ENCODE measurements at regions not wholly inside any gene's neighbourhood (a gene's known extent, or its start where the extent isn't known, plus 50 kb on each side); places are given as distances from the start of the nearest gene placed in this dataset.

DNA sequence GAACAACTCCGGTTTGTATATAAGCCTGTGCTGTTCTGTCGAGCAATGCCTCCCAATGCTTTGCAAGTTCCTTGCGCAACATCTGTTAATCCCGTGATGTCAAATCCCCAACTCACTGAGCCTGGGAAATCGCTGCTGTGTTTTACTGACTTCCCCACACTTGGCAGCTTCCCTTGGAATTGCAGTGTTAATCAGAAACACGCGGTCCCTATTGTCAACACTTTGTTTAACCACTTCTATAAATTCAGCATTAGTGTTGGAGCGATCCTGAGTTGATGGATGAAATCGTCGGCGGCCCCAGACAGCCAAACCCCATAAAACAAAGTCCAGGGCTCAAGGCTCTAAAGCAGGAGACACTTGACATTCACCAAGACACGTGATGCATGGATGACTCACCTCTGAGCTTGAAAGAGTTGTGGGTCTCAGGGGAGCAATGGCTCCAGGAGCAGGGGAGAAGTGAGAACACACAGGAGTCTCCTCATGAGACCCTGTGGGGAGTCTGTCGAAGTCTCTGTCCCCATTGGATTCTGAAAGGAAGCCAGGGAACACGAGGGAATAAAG lies 555.3 kb downstream of the MIAT start:
- DNase-seq: peak; percentile 78

DNA sequence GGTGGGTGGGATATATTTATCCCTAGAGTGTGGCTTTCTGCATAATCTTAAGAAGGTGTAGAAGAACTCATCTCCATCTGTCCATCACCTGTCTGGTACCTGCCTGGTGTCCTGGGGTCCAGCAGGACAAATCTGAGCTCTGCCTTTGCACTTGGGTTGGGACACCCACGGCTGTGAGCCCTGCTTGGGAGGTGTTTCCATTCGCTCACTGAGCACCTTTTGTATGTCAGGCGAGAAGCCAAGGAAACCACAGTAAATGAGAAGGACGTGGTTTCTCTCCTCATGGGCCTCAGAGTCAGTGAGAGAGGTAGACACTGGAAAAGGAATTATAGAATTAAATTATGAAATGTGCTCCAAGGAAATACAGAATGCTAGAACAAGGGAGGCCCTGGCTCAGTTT lies 555.9 kb downstream of the MIAT start:
- DNase-seq: peak; percentile 44

DNA sequence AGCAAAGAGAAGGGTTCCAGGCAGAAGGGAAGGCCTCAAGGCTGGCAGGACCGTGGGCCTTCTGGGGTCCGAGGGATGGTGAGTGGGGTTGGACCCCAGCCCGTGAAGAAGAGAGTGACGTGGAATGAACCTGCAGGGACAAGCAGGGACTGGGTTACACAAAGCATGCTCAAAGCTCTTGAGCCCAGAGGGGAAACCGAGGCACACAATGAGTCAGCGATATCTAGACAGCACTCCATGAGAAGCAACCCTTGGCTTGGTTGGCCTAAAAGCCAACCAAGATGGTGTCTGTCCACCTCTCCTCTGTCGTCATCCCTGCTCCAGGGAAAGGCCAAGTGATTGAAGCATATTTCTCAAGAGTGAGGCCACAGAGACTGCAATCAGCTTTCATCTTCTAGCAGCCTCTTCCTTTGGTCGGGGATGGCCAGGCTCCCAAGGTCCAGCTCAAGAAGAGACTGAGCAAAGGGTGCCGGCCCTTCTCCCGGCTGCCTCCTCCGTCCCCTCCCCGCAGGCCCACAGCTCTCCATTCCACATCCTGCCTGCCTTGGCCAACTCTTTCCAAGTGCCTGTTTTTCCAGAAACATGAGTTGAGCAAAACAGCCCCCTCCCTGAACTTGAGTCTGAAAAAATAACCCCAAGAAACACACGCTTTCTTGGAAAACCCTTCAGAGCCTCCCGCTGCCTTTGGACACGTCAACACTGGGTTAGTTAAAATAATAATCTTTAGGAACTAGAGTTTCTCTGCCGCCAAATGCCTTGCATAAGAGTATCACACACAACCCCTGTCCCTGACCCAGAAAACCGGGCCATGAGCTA lies 556.6 kb downstream of the MIAT start:
- DNase-seq: peak; percentile 77

DNA sequence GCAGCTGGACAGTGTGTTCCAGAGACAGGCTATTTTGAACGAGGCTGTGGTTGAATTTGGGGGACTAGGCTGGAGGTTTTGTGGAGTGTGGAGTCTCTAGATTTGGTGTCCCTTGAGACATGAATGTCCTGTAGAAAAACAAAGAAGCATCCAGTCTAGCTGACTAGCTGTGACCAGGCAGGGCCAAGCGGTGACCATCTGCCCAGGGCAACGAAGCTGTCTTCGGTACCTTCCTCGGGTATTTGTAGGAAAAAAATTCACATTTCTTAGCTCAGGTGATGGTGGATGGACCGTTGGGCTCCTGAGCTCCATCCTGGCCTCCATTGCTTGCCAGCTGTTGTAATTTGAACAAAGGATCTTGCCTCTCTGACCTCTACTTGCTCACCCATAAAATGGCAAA lies 557.3 kb downstream of the MIAT start:
- DNase-seq: peak; percentile 42

DNA sequence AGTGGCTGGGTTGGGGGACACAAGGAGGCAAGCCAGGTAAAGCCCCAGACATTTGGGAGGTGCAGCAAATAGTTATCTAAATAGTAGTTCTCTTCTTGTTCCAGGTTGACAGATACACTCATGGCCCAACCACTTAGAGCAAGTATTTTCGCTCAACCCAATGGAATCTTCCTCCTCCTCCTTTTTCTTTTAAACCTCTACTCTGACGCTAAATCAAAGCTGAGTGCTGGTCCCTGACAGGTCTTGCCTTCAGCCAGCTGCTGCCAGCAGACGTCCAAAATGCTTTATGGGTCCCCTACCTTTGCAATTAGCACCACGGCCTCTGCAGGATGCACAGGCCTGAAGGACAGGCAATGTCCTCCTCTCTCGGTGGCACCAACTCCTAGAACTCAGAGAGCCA lies 558.5 kb downstream of the MIAT start:
- DNase-seq: peak; percentile 9

DNA sequence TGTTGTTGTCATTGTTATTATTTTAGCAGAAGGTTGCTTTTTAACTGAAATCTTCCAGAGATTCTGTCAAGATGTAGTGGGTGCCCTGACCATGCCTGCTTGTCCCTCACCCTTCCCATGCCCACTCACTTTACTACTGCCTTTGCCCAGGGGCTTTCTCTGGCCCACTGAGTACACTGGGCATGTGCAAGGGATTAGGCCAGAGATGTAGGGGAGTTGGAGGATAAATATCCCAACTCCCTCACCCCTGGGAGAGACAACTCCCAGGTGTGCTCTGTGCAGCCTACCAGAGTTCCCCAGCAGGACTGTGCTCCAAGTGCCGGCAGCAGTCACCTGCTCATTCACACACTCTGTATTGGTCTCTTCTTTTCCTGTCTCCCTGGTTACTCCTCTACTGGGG lies 559.1 kb downstream of the MIAT start:
- no peak for DNase-seq

DNA sequence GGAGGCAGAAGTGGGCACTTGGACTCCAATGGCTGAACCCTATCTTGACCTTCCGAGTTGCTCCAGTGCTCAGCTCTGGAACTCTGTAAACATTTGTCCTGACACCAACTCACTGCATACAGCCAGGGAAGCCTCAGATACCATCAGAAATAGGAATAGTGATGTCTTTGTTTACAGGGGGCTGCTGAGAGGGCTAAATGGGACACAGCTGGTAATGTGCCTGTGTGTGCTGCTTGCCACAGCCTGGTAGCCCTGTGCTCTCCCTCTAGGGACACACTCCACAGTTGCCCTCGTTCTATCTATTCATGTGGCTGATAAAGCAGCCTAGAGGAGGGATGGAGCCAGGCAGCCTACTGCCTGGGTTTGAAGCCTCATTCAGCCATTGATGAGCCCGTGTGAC lies 559.8 kb downstream of the MIAT start:
- DNase-seq: no peak

DNA sequence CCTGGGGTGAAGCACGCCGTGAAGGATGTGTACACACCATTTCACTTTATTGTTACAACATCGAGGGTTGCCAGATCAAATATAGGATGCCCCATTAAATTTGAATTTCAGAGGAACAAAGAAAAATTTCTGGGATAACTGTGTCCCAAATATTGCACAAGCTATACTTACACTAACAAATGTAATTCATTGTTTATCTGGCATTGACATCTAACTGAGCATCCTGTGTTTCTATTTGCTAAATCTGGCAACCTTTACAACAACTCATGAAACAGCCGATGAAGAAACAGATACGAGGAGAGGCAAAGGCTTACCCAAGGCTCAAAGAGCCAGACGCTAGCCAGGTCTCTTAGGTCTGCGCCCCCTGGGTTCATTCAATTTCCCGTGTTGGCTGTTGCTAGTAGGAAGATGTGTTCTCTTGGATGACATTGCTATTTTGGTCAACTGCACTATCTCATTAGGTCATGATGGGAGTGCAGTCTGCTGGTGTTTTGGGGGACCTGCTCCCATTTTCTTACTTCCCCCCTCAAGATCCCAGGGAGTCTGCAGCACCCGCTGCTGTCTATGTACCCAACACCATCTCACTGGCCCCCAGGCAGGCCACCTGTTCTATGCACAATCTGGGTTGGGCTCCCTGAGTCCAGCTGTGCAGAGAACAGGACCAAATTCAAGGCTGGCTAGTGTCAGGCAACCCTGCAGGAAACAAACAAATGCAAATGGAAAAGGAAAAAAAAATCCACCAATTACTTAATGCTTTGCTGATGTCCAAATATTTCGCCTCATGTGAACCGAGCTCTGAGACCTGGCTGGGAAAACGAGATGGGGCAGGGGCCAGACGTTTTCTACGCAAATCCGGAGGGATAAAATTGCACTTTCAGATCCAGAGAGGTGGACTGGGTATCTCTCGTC lies 560.9 kb downstream of the MIAT start:
- DNase-seq: peak; percentile 62

DNA sequence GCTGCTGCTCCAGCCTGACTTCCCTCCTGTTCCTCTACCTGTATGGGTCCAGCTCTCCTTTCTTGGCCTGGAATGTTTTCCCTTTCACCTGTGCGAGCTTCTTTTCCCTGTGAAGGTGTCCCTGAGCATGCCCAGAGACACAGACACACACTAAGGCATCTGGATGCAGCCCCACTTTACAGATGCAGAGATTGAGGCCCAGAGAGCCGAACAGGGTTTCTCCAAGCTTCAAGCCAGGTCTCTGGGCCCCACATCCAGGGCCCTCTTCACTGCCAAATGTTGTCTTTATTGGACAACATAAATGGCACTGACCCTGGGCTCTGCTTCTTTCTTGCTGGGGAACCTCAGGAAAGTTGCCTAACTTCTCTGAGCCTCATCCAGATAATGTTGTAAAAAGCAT lies 561.6 kb downstream of the MIAT start:
- no peak for DNase-seq

DNA sequence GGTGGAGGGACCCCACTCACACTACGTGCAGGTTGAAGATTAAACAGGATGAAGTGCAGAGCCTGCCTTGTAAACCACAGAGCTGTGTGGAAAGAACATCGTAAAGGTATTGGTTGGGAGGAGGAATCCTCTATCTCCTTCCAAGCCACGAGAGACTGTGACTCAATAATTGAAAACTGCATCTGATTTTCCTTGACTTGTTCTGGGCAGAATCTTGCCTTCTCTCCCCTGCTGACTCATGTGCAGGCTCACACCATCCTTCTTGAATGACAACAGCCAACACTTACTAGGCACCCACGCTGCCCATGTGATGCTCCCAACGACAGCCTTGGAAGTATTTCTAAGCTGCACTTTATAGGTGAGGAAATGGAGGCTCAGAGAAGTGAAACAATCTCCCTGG lies 563.0 kb downstream of the MIAT start:
- no peak for DNase-seq

DNA sequence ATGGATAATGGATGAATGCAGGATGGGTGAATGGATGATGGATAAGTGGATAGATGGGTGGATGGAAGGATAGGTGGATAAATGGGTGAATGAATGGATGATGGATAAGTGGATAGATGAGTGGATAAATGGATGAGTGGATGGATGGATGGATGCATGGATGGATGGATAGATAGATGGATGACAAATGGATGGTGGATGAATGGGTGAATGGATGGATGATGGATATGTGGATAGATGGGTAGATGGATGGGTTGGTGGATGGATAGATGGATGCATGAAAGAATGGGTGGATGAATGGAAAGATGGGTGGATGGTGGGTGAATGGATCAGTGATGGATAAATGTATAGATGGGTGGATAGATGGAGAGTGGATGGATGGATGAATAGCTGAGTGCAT lies 564.8 kb downstream of the MIAT start:
- no peak for DNase-seq

DNA sequence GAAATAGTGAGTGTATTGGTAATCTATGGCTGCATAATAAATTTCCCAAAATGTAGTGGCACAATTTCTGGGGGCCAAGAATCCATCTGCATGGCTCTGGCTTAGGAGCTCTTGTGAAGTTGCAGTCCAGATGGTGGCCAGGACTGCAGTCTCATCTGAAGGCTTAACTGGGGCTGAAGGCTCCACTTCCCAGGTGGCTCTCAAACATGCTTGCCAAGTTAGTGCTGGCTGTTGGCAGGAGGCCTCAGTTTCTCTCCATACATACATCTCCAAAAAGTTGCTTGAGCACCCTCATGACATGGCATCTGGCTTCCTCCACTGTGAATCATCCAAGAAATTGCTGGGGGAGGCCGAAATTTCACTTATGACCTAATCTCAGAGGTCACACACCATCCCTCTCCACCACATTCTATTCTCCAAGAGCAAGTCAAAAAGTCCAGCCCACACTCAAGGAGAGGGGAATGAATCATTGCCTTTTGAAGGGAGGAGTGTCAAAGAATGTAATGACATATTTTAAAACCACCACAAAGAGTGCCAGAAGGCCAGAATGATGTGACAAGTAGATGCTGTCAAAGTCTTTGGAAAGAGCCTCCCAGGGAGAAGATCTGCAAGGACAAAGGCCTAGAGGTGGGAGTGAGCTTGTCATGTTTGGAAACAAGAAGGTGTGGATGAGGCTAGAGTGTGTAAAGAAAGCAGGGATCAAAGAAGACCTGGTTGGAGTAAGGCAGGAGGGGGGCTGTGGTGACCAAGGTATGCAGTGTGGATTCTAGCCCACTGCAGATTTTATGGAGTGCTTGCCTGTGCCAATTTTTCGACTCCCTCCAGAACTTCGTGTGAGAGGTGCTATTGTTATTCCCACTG lies 566.2 kb downstream of the MIAT start:
- peak; percentile 42 for DNase-seq

DNA sequence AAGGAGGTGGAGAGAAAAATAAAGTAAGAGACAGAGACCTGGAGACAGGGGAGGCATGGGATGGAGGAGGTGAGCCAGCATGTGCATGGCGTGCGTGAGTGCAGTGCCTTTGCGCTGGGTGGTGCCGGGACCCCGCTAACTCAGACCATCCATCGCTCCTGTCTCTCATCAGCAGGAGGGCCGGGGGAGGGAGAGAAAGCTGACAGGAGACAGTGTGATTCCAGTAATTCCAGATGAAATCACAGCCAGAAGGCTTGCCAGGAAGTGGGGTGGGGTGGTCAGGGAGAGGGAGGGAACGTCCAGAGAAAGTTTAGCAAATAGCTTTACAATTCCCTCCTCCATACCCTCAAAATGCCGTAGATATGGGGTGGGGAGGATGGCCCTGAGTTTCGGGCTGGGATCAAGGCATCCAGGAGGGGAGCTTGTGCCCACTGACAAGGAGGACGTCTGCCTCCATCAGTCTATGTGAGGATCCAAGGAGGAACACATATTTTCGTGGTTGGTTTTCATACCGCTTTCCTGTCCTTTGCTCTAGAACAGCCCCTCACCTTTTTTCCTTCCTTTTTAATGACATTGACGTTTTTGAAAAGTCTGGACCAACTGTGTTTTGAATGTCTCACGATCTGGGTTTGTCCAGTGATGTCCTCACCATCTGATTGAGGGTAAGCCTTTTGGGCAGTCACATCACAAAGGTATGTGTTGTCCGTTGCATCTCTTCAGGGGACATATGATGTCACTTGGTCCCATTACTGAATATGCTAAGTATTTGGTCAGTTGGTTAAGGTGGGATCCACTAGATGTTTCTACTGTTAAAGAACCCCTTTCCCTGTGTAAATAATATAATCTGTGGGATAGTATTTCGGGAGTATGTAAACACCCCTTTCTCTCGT lies 567.3 kb downstream of the MIAT start:
- DNase-seq: peak; percentile 85

DNA sequence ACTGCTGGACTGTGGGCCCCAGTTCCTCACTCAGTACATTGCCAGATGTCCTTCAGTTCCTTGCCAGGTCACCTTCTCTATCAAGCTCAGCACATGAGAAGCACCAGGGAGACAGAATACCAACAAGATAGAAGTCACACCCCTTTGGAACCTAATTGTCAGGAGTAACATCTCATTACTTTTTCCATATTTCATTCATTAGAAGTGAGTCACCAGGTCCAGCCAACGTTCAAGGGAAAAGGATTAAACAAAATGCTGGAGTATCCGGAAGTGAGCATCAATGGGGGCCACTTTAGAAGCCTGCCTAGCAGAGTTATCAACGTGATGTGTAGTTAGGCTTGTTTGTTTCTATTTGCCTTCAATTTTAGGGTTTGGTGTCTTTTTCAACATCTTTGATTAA lies 569.3 kb downstream of the MIAT start:
- no peak for DNase-seq

DNA sequence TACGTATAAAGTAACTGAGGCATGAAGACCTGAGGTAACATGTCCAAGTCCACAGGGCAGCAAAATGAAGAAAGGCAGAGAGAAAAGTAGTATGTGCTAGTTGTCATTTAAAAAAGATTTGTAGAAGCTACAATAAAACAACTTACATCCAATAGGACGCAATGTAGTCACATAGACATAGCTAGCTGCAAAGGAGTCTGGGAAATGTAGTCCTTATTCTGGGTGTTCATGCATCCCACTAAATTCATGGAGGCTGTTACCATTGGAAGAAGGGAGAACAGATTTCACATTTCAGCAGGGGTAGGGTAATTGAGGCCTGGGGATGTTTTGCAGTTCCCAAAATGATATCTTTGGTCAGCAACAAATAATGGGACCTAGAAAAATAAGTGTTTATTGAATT lies 571.4 kb downstream of the MIAT start:
- DNase-seq: no peak

DNA sequence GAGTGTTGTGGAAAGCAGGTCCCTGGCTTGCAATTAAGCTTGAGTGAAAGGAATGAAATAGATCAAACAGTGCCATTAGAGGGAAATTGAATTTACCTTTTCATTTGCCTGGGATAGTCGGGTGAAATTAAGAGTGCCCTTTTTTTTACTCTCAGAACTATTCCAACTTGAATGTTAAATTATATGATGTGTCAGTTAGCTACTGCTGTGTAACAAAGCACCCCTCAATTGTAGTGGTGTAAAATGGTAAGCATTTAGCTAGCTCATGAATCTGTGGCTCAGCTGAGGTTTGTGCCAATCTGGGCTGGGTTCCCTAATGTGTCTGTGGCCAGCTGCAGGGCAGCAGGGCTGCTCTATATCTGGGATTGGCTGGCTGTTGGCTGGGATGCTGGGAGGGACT lies 571.4 kb downstream of the MN1 start:
- no peak for DNase-seq

DNA sequence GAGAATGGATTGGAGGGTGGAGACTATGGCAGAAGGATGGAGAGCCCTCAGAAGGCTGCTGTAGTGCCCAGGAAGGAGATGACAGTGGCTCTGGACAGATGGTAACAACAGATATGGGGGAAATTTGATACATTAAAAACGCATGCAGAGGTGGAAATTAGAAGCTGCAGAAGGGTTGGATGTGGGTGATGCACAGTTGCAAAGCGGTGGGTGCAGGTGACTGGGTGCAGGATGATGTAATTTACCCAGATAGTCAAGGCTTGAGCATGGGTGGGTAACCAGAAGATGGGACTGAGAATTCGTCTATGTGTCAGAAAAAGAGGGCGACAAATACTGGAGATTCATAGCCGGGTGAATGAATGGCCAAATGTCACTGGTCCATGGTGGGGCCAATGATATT lies 570.3 kb downstream of the MN1 start:
- DNase-seq: no peak

DNA sequence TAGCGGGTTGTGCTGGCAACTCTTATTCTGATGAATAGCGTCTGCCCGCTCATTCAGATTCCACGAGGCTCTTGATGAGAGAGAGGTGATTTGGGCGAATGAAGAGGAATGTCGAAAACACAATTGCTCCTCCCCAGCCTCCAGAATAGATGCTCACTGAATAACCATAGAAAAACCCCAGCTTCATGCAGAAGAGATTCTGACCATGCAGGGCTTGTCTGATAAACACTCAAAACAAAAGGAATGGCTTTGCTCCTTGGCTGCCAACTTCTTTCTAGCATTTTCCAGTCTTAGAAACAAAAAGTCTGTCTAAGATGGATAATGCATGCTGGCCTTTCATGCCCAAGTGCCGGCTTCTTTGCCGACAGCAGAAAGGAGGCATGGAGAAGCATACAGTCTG lies 569.5 kb downstream of the MN1 start:
- peak; percentile 5 for DNase-seq

DNA sequence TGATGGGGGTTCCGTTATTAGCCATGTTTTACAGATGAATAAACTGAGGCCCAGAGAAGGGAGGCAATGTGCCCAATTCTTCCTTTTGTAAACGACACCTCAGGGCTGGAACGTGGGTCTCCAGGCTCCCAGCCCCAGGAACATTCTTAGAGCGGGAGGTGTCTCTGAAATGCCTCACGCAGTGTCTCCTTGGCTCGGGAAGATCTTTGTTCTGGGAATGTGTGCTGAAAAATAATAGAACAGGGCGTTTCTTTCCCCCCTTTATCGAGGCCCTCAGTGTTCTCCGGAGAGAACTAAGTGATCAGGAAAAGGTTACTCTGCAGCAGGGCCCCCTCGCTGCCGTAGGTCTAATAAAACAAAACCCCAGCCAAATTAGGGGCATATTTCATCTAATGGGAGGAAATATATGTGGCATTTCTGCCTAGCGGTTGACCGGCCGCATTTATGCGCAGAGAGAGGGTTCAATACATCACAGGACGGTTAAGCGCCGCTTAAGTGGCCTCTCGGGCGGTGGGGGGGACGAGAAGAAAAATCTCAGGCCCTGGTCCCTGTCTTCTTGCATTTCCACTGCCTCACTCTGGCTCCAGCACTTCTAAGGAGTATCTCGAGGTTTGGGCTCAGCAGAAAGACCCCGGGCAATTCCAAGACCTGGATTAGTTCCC lies 564.3 kb downstream of the MN1 start:
- DNase-seq: no peak

DNA sequence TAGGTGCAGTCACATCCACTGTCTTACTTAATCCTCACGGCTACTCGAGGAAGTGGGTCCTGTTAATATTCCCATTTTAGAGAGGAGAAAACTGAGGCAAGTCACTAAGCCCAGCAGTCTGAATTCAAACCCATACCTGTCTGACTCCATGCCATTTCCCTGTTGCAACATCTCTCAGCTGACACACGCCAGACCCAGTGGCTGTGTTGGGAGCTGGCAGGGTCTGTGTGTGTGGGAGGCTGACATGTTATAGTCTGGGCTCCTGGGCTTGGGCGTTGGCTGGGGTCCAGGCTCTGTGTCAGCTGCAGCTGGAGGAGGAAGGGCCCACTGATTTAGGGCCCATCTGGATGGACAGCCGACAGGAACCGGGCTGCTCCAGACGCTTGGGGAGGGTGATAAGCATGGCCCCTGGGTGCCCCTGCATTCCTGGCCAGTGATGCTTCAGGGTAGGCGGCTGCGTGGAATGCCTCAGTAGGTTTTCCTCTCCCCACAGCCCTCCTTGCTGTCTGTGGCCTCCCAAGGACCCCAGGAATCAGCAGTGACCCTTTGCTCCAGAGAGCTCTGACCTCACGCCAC lies 562.5 kb downstream of the MN1 start:
- DNase-seq: peak; percentile 82

DNA sequence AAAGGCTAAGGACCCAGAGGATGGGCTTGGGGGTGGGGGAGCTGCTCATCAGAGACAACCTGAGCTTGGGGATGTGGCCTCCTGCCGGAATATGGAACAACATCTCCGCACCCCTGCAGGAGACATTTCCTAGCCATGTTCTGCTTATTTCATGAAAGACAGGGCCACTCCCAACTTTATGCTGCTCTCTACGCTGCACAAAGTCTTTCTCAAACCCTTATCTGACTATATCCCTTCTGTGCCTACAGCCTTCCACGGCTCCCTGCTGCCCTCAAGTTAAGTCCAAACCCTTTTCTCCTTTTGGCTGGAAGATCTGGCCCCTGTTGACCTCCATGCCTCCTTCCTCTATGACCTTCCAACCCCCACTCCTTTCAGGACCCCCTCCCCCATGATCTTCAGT lies 562.0 kb downstream of the MN1 start:
- DNase-seq: no peak
